ENCODE measurements at regions not wholly inside any gene's neighbourhood (a gene's known extent, or its start where the extent isn't known, plus 50 kb on each side); places are given as distances from the start of the nearest gene placed in this dataset.

DNA sequence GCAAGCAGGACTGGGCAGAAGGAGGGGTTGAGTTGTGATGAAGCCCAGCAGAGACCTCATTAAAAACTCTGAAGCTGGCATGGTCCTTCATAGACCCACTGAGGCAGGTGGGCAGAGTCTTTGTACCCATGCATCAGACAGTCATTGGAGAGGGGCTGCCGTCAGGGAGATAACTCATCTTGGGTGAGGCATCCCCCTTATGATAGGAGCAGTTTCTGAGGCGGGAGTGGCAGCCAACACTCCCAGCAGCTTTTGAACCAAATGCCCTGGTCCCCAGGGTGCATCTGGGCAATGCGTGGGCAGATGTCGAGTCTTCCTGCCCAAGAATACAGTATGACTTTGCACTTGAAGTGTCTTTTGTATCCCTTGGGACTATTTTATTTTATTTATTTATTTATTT is 68.1 kb downstream of the HTR5A start:
- no peak for DNase-seq (ENCODE audit: low spot score)

DNA sequence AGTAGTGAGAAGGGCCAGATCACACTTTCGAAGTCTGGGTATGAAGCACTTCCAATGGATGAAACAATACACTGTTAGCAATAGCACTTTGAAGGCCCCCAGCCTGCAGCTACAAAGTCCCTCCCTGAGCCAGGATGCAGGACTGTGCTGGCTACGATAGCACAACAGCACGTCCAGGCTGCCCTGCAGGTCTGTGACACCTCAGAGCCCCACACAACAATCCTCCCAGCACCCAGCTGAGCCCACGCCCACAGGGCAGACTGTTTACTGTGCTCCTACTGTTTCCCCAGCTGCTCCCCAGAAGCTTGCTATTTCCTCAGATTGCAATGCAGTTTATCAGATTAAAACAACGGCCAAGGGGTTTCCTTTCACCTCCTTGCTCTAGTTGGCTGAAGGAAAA is 71.4 kb downstream of the HTR5A start:
- no peak for DNase-seq (ENCODE audit: low spot score)

DNA sequence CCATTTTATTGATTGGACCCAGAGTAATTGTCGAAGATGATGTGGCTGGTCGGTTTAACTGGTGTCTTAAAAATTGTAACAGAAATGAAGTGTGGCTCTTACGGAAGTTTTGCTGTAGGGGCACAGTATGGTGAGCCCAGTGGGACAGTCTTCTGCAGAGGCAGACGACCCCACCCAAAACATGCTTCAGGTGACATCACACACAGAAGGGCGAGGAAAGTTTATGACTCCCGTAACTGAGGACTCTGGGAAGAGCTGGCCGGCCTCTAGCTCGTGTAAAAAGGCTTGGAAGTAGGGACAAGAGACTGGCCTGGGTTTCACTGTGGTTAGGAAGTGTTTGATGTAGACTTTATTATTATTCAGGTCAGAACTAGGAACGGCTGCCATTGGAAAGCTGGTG is 73.3 kb downstream of the HTR5A start:
- no peak for DNase-seq (ENCODE audit: low spot score)

DNA sequence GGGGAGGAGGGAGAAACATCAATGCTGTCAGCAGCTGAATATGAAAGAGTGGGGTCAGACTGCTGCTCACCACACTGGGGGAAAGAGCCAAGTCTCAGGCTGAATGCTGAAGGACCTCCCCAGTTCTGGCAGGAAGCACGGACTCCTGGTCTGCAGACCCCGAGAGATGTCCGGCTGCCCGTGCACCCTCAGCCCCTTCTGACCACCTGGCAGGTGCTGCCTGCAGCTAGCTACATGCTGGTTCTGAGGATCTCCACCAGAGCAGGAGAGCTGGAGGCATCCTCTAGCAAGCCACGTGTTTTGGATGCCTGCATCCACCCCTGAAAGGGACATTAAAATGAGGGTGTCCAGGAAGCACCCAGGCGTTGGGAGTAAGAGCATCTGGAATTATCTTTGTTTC is 74.2 kb downstream of the HTR5A start:
- no peak for DNase-seq (ENCODE audit: low spot score)

DNA sequence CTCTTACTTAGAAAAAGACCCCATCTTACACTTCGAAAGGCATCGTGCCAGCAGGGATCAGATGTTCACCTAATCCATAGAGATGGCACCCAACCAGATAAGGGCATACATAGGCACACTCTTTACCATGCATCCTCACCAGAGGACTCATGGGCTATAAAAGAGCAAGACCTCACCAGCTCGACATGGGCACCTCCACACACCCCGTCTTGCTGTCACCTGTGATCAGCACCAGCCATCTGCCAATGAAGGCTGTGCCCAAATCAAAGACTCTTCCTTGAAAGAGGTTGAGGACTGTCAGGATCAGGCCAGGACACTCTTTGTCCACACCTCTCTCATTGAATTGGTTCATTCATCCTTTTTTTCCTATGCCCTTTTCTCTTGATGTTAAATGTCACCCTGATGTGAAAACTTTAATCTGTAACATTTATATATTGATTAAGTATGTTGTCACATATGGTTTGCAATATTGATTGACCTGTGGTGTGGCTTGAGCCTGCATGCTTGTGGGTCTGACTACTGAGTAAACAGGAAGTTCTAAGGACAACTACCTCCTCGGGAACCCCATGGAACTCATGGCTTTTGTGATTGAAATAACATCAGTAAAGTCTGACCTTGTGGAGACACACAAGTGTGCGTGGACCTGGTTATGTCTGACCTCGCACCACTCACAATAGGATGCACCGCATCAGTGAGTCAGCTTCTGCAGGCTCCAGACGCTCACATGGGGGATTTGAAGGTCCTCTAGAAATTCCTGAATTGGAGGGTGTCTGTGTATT is 75.5 kb downstream of the HTR5A start:
- no peak for DNase-seq (ENCODE audit: low spot score)

DNA sequence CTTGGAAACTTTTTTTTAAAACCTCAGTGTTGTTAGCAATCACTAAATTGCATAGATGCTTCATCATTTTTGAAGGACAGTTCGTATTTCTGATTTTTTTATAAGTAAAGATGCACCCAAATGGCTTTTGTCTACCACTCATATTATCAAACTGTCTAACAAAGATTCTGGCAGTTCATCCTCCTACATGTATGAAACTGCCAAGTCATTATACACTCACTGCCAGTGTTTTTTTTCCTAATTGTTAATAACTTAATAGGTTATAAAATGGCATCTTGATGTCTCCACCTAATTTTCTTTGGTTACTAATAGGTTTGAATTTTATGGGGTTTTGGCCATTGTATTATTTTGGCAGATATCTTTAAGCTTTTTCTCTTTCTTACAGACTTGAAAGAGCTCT is 77.0 kb downstream of the HTR5A start:
- DNase-seq (ENCODE audit: low spot score): no peak

DNA sequence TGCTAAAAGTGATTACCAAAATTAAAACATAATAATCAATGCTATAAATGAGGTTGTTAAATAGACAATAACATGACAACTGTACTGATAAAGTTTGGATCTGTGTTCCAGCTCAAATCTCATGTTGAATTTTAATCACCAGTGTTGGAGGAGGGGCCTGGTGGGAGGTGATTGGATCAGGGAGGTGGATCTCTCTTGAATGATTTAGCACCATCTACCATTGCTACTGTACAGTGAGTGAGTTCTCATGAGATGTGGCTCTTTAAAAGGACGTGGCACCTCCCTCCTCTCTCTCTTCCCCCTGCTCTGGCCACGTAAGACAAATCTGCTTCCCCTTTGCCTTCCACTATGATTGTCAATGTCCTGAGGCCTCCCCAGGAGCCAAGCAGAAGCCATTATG is 77.5 kb downstream of the HTR5A start:
- no peak for DNase-seq (ENCODE audit: low spot score)

DNA sequence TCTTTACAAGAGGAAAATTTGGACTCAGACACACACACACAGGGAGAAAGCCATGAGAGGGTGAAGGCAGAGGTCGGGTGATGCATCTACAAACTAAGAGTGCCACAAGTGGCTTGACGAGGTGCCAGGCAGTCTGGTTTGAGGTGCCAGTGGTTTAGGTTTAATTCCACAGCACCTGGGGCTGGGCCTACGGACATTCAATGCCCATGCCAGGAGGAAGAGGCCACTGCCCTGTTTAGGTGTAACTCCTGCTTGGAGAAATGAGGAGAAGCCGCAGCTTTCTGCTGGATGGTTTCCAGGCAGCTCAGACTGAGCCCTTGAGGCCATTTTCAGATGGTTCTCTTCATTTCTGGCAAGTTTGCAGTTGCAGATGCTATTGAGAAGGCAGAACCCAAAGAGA is 83.6 kb downstream of the HTR5A start:
- DNase-seq (ENCODE audit: low spot score): no peak

DNA sequence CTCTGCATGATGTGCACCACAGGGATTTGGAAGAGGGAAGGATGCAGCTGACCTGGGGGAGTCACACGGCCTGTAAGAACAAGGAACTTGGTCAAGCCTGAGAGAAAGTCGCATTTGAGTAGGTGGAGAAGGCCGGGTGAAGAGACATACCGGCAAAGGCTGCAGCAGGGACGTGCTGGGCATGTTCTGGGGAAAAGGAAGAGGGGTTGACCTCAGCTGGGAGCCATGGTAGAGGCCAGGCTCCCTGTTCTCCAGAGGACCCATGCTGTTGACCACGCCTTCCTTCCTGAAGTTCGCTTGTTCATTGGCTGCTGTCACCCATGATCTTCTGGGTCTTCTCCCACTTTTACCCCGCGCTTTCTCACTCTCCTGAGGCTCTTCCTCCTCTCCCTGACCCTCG is 84.5 kb downstream of the HTR5A start:
- no peak for DNase-seq (ENCODE audit: low spot score)

DNA sequence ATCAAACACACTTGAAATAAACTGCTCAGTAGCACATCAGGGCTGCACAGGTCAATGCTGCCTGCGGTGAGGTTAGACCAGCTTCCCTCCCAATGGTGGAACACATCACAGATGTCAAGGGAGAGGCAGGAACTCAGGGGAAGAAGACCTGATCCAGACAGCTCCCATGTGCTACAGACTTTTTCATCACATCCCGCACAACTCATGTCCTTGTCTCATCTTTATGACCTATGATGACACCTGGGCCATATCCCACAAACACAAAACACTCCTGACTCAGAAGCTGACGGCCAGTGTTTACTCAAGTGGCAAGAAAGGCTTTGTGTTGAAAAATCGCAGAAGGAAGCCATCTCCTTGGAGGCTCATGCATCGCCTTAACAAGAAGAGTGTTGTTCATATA is 91.6 kb downstream of the HTR5A start:
- no peak for DNase-seq (ENCODE audit: low spot score)

DNA sequence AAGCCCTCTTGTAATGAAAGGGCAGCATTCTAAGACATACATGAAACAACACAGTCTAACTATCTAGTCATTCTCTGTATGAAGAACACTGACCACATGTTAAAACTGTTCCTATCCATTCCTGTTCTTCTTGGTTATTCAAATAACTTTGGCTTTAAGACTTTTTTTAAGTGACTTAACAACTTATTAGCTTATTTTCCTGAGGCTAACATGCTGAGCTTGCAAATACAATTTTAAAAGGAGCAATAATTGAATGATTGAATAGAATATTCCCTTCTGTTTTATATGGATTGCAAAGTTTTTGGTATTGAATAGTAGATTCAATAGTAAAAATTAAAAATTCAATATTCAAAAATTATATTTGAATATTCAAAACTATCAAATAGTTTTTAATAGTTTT is 92.3 kb downstream of the HTR5A start:
- DNase-seq (ENCODE audit: low spot score): no peak

DNA sequence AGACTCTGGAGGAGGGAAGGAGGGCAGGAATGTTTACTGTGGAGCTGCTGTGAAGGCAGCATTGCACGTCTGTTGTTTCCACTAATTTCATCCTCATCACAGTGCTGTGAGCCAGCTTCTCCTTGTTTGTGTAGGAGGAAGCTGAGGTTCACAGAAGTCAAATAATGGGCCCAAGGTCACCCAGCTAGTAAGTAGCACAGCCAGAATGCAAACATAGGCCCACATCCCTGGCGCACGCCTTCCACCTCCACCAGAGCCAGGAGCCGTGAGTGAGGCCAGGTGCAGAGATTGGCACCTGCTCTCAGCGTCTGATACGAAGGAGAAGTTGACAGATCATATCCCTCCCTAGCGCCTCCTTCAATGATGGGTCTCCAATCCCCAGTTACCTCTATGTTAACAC is 93.6 kb downstream of the HTR5A start:
- DNase-seq (ENCODE audit: low spot score): no peak

DNA sequence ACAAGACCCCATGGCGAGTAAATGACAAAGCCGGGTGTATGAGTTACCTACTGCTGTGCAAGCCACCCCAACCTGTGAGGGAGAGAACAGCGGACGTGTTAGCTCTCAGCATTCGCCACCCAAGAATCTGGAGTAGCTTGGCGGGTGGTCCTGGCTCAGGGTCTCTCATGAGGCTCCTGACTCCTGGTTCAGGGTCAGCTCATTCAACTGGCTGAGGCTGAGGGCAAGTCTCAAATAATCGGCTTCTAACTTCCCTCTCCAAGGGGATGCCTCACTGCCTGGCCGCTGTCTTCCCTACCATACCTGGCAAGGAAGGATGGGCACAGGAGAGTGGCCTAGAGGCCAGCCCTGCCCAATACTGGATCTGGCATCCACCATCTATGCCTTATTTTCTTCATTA is 94.2 kb downstream of the HTR5A start:
- DNase-seq (ENCODE audit: low spot score): no peak

DNA sequence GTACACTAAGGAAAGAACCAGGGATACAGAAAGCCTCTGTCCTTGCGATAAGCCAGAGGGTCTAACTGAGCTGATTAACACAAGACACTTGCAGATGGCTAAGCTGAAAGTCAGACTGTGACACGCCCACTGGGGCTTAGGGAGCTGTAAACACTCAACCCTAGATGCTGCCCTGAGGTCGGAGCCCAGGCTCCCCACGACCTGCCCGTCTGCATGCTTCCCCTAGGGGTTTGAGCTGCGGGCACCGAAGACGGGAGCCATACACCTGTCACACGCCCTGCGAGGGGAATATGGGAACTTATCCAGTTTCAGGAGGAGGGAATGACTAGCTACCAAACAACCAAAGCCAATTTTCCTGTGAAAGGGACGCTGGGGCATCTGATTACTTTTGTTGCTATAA is 96.0 kb downstream of the HTR5A start:
- no peak for DNase-seq (ENCODE audit: low spot score)

DNA sequence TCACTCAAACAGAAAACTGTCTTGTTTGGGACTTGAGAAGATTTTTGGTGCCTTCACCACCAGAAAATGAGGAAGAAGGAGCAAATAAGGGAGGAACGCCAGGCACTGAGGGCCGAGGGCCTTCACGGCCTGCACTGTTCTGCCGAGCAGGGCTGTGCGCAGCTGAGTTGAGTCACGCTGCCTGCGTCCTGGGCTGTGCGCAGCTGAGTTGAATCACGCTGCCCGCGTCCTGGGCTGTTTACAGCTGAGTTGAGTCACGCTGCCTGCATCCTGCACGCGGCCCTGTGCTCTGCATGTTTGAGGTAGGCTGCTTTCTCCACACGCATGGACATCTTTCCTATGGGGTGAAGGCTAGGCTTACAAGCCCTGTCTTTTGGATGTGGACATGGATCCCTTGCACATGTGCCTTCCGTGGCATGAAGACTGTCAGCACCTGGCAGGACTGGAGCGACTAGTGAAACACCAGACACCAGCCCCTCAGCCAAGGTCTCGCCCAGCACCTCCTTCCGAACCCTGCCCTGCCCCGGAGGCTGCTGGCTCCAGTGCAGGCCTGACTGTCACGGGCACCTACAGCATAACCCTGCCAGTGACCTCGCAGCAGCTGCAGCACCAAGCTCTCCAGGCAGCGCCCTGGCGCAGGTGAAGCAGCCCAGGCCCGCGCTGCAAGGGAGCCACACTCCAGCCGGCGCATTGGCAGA is 96.7 kb downstream of the HTR5A start:
- DNase-seq (ENCODE audit: low spot score): peak; percentile 50

DNA sequence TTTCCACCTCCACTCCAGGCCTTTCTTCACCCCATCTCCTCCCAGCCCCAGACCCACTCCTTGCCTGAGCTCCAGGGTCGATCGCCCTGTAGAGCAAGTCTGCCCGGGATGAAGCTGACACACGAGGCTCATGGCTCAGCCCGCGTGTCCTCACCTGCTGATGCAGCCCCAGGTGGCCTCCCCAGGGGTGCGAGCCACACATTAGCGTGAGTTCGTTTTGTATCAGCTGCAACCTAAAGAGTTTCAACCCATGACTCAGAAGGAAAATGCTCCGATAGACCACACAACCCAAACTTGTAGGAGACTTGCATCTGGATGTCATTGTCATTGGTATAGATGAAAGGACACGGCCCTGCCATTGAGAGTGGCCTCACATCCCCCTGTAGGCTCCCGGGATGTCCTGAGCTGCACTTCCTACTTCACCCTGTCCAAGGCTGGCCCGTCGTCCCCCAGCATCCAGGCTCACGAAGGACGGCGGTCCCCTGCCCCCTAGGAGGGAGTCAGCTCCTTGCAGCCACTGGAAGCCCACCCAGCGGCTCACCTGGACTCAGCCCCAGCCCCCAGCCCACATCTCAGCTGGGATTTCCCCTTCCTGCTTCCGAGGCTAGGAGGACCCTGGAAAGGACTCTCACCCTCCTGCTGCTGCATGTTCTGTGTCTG is 97.7 kb downstream of the HTR5A start:
- peak; percentile 21 for DNase-seq (ENCODE audit: low spot score)

DNA sequence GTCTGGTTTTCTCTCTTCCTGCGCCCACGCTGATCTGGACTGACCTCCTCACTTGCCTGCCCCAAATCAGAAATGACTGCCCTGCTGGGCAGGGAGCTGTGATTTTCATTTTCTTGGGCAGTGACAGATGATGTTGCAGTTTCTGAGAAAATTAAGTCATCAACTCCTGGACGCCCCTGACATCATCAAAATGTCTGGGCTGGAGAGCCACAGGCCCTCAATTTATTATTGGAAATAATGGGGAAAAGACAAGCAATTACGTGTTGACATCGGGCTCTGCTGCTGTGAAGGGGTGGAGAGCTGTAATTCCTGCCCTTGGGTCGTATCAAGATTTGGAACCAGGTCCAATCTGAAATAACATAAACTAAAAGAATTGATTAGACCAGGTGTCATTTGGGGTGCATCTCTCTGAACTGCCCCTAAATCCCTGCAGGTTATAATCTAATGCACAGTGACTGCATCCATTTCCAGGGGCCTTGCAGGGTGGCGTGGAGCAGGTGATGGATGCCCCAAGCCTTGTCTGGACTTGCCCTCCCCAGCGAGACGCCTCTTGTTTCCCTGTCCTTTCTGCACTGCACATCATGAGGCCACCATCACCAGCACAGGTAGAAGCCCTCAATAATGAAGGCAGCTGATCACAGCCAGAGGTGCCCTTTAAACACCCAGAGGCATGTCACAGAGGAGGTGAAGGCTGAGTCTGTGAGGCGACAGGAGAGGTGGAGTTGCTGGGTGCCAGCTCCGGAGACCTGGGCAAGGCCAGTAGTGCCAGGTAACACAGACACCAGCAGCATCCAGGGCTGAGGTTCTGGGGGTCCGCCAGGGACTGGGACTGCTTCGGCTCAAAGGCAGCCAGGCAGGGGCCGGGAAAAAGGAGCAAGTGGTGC is 98.7 kb downstream of the HTR5A start:
- DNase-seq (ENCODE audit: low spot score): no peak

DNA sequence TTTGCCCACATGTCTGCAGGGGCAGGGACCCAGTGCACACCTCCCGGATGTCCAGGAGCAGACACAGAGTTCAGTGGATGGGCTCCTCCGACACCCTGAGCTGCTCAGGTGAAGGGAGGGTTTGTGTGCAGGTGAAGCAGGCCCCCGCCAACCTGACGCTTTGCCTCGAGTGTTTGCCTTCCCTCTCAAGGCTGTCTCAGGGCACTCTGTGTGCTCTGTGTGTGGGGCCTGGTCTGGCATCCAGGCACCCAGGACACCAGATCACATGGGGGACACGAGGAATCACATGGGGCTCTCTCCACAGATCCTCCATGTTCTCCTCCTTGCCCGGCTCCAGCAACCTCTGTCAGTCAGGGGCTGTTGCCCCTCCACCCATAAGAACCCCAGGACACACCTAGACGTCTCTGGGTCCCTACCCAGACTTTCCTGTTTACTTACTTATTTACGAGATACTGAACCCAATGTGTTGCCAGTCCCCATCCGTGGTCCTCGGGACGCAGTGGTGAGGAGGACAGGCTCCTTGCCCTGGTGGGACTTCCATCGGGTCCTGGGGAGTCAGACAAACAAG is 99.5 kb downstream of the HTR5A start:
- no peak for DNase-seq (ENCODE audit: low spot score)

DNA sequence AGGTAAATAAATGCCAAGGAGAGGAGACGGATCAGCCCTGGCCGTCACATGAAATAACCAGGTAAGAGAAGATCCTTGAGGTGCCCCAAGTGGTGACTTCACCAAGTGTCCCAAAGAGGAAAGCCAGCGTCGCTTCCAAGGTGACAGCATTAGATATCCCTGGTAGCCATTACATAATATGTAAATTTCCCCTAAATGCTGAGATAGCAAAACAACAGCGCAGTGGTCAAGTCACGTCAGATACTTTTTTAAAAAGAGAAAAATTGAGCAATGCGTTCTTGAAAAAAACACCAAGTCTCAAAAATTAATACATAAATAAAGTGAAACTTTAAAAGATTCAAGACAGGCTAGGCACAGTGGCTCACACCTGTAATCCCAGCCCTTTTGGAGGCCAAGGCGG is 100.2 kb downstream of the HTR5A start:
- no peak for DNase-seq (ENCODE audit: low spot score)

DNA sequence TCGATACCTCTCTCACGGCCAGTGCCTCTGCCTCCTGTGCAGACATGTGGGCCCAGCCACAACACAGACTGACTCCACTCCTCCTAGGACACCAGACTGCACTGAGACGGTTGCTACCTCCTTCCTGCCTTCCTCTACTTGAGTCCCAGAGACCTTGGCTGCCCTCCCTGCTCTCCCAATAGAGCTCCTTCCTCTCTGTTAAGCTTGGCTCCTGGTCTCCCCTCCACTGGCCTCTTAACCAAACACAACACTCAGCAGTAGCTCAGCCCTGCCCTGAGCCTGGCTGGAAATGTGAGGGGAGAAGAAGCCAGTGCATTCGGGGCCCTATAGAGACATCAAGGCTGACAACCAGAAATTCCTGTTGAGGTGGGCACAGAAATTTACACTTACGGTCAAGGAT is 102.0 kb downstream of the HTR5A start:
- no peak for DNase-seq (ENCODE audit: low spot score)

DNA sequence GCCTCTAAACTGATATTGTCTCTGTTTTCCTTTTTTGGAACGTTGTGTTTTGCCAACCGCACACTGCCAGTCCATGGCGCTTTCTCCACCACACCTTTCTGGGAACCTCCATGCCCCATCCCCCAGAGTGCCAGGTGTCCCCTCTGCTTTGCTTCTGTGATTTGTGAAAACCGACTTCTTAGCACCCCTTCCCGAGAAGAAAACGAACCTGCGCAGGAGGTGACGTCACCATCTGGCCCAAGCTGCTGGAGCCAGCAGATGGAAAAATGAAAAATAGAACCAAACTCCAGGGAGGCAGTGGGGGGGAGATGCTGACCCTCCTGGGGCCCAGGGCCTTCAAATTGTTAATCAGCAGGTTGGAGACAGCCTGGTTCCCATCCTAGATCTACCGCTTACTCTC is 103.8 kb downstream of the HTR5A start:
- no peak for DNase-seq (ENCODE audit: low spot score)

DNA sequence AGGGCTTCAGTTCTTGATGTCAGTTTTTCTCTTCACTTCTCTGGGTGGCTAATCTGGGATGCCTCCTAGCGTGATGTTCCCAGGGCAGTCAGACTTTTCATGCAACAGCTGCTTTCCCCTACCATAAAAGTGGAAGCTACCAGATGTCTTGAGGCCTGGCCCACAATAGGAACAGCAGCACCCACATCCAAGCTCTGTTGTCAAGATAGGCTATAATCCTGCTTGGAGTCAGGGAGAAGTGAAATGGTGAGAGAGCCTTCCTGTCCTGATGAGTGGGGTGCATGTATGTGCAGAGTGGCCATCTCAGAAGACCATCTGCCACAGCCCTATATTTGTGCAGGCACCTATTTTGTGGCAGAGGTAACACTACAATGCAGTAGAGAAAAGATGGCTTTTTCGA is 108.0 kb downstream of the HTR5A start:
- no peak for DNase-seq (ENCODE audit: low spot score)
